Liver (tissue), 3 donors: ENCODE measurements at regions not wholly inside any gene's neighbourhood (a gene's known extent, or its start where the extent isn't known, plus 50 kb on each side); places are given as distances from the start of the nearest gene placed in this dataset.

ENCODE experiments used
- ATF3 ChIP-seq: IDR thresholded peaks from 2 replicates; pipeline ENCODE4 v1.6.1; 2016; ENCODE audit warnings: antibody characterized with exemption
- FOXA1 ChIP-seq: IDR thresholded peaks from 2 replicates; pipeline ENCODE4 v1.6.1; 2016; ENCODE audit warnings: antibody characterized with exemption
- GABPA ChIP-seq, 2 donors: IDR thresholded peaks in 1 of 2; conservative IDR thresholded peaks in 1 of 2; 2 replicates each; pipeline ENCODE4 v1.6.1; 2016; ENCODE audit warnings: antibody characterized with exemption in 2 of 2, mild to moderate bottlenecking in 1 of 2, moderate library complexity in 1 of 2
- JUND ChIP-seq, 2 donors: IDR thresholded peaks; 2 replicates each; pipeline ENCODE4 v1.6.1; 2016; ENCODE audit warnings: antibody characterized with exemption in 2 of 2
- RAD21 ChIP-seq, 2 donors: IDR thresholded peaks; 2 replicates each; pipeline ENCODE4 v1.6.1; 2016; ENCODE audit warnings: antibody characterized with exemption in 2 of 2, mild to moderate bottlenecking in 2 of 2
- TF ChIP-seq, protein P1 (sequence below): IDR thresholded peaks from 2 replicates; pipeline ENCODE4 v1.6.1; 2016; ENCODE audit warnings: antibody characterized with exemption, mild to moderate bottlenecking
- TF ChIP-seq, protein P2 (sequence below): fragments of 150-350 bp; IDR thresholded peaks from 2 replicates; pipeline ENCODE4 v1.5.1; 2017; ENCODE audit warnings: improper control_type of control experiment, low read depth, low read length; ENCODE audit not compliant: missing input control
- donor health status: healthy.
- donor health status: healthy.

- no peak for TF ChIP-seq RAD21 (IDR thresholded peaks at IDR 0.05)
- TF ChIP-seq, protein P1, sequence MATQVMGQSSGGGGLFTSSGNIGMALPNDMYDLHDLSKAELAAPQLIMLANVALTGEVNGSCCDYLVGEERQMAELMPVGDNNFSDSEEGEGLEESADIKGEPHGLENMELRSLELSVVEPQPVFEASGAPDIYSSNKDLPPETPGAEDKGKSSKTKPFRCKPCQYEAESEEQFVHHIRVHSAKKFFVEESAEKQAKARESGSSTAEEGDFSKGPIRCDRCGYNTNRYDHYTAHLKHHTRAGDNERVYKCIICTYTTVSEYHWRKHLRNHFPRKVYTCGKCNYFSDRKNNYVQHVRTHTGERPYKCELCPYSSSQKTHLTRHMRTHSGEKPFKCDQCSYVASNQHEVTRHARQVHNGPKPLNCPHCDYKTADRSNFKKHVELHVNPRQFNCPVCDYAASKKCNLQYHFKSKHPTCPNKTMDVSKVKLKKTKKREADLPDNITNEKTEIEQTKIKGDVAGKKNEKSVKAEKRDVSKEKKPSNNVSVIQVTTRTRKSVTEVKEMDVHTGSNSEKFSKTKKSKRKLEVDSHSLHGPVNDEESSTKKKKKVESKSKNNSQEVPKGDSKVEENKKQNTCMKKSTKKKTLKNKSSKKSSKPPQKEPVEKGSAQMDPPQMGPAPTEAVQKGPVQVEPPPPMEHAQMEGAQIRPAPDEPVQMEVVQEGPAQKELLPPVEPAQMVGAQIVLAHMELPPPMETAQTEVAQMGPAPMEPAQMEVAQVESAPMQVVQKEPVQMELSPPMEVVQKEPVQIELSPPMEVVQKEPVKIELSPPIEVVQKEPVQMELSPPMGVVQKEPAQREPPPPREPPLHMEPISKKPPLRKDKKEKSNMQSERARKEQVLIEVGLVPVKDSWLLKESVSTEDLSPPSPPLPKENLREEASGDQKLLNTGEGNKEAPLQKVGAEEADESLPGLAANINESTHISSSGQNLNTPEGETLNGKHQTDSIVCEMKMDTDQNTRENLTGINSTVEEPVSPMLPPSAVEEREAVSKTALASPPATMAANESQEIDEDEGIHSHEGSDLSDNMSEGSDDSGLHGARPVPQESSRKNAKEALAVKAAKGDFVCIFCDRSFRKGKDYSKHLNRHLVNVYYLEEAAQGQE, result no peak
- TF ChIP-seq, protein P2, sequence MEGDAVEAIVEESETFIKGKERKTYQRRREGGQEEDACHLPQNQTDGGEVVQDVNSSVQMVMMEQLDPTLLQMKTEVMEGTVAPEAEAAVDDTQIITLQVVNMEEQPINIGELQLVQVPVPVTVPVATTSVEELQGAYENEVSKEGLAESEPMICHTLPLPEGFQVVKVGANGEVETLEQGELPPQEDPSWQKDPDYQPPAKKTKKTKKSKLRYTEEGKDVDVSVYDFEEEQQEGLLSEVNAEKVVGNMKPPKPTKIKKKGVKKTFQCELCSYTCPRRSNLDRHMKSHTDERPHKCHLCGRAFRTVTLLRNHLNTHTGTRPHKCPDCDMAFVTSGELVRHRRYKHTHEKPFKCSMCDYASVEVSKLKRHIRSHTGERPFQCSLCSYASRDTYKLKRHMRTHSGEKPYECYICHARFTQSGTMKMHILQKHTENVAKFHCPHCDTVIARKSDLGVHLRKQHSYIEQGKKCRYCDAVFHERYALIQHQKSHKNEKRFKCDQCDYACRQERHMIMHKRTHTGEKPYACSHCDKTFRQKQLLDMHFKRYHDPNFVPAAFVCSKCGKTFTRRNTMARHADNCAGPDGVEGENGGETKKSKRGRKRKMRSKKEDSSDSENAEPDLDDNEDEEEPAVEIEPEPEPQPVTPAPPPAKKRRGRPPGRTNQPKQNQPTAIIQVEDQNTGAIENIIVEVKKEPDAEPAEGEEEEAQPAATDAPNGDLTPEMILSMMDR, result no peak
- TF ChIP-seq GABPA (IDR thresholded peaks at IDR 0.05 in 1 of 2, conservative IDR thresholded peaks at IDR 0.05 in 1 of 2), result no peak
- TF ChIP-seq FOXA1, result no peak
- no peak for TF ChIP-seq JUND (IDR thresholded peaks at IDR 0.05)
- no peak for TF ChIP-seq ATF3
These were observed 937.6 kb downstream of the TLE4 start for GRCh38 chr9:80509358-80509757.
